GM20431 (cell line): ENCODE measurements at regions not wholly inside any gene's neighbourhood (a gene's known extent, or its start where the extent isn't known, plus 50 kb on each side); places are given as distances from the start of the nearest gene placed in this dataset.

ENCODE experiments used
- in situ Hi-C: fragments of 300-500 bp; cut with MseI, MboI; formaldehyde crosslinking; loops from one replicate; pipeline ENCODE4 v1.15.0; 2020; ENCODE audit warnings: low sequenced_read_pairs; ENCODE audit not compliant: unreplicated experiment

DNA sequence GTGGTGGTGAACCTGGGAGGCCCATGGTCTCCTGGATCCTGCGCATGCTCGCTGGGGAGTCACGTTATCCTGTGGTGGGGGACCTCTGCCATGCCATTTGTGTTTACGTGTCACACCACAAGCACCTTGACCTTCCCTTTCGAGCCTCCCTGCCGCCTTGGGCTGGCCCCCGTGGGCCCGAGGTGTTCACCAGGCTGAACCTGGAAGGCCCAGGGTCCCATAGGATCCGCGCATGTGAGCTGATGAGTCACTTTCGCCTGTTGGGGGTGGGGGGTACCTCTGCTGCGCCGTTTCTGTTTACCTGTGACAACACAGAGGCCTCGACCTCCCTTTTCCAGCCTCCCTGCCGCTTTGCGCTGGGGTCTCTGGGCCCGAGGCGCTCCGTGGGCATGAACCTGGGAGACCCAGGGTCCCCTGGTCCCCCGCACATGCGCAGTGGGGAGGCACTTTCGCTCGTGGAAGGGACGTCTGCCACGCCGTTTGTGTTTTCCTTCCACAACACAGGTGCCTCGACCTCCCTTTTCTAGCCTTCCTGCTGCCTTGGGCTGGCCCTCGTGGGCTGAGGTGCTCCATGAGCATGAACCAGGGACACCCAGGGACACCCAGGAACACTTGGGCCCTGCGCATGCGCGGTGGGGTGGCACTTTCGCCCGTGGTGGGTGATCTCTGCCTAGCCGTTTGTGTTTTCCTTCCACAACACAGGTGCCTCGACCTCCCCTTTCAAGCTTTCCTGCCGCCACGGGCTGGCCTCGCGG, 334.1 kb downstream of the ALG10 start:
- in situ Hi-C loops, result no loop called here

DNA sequence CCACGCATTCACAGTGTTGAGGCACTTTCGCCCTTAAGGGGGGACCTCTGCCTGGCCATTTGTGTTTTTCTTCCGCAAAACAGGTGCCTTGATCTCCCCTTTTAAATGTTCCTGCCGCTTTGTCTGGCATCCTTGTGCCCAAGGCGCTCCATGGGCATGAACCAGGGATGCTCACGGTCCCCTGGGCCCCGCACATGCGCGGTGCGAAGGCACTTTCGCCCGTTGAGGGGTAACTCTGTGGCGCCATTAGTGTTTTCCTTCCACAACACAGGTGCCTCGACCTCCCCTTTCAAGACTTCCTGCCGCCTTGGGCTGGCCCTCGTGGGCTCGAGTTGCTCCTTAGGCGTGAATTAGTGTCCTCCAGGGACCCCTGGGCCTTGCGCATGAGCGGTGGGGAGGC, 335.5 kb downstream of the ALG10 start:
- in situ Hi-C loops, result no loop called here

DNA sequence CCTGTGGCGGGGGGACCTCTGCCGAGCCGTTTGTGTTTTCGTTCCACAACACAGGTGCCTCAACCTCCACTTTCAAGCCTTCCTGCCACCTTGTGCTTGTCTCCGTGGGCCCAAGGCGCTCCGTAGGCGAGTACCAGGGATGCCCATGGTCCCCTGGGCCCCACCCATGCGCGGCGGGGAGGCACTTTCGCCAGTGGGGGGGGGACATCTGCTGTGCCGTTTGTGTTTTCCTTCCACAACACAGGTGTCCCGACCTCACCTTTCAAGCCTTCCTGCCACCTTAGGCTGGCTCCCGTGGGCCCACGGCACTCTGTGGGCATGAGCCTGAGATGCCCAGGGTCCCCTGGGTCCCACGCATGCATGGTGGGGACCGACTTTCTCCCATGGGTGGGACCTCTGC, 335.9 kb downstream of the ALG10 start:
- in situ Hi-C loops, result no loop called here

DNA sequence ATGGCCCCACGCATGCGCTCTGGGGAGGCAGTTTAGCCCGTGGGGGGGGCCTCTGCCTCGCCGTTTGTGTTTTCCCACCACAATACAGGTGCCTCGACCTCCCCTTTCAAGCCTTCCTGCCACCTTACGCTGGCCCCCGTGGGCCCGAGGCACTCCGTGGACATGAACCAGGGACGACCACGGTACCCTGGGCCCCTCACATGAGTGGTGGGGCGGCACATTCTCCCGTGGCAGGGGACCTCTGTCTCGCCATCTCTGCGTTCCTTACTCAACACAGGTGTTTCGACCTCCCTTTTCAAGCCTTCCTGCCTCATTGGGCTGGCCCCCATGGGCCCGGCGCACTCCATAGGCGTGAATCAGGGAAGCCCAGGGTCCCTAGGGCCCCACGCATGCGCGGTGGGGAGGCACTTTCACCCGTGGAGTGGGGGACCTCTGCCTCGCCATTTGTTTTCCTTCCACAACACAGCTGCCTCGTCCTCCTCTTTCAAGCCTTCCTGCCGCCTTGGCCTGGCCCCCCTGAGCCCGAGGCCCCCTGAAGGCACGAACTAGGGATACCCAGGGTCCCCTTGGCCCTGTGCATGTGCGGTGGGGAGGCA, 339.5 kb downstream of the ALG10 start:
- in situ Hi-C loops, result no loop called here

DNA sequence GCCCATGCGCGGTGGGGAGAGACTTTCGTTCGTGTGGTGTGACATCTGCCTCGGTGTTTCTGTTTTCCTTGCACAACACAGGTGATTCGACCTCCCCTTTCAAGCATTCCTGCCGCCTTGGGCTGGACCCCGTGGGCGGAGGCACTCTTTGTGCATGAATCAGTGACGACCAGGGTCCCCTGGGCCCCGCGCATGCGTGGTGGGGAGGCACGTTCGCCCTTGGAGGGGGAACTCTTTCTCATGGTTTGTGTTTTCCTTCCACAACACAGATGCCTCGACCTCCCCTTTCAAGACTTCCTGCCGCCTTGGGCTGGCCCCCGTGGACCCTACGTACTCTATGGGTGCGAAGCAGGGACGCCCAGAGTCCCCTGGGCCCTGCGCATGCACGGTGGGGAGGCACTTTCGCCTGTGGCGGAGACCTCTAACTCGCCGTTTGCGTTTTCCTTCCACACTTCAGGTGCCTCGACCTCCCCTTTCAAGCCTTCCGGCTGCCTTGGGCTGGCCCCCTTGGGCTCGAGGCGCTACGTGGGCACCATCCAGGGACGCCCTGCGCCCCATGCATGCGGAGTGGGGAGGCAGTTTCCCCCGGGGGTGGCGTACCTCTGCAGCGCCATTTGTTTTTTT, 340.9 kb downstream of the ALG10 start:
- in situ Hi-C loops, result no loop called here

DNA sequence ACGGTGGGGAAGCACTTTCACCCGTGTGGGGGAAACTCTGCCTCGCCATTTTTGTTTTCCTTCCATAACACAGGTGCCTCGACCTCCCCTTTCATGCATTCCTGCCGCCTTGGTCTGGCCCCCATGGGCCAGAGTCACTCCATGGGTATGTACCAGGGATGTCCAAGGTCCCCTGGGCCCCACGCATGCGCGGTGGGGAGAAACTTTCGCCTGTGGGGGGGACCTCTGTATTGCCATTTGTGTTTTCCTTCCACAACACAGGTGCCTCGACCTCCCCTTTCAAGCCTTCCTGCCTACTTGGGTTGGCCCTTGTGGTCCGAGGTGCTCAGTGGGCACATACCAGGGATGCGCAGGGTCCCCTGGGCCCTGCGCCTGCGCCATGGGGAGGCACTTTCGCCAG, 345.8 kb downstream of the ALG10 start:
- in situ Hi-C loops, result no loop called here

DNA sequence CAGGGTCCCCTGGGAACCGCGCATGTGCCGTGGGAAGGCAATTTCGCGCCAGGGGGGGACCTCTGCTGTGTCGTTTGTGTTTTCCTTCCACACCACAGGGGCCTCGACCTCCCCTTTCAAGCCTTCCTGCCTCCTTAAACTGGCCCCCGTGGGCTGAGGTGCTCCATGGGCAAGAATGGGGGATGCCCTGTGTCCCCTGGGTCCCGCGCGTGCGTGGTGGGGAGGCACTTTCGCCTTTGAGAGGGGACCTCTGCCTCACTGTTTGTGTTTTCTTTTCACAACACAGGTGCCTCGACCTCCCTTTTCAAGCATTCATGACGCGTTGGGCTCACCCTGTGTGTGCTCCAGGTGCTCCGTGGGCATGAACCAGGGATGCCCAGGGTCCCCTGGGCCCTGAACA, 348.8 kb downstream of the ALG10 start:
- in situ Hi-C loops, result no loop called here

DNA sequence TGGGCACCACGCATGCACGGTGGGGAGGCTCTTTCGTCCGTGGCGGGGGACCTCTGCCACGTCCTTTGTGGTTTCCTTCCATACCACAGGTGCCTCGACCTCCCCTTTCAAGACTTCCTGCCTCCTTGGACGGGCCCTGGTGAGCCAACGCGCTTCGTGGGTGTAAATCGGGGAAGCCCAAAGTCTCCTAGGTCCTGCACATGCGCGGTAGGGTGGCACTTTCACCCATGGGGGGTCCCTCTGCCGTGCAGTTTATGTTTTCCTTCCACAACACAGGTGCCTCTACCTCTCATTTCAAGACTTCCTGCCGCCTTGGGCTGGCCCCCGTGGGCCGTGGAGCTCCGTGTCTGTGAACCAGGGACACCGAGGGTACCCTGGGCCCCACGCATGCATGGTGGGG, 349.7 kb downstream of the ALG10 start:
- in situ Hi-C loops, result no loop called here

DNA sequence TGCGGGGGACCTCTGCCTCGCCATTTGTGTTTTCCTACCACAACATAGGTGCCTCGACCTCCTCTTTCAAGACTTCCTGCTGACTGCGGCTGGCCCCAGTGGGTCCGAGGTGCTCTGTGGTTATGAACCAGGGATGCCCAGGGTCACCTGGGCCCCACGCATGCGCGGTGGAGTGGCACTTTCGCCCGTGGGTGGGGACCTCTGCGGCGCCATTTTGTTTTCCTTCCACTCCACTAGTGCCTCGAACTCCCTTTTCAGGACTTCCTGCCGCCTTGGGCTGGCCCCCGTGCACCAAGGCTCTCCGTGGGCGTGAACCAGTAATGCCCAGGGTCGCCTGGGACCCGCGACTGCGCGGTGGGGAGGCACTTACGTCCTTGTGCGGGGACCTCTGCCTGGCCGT, 351.6 kb downstream of the ALG10 start:
- in situ Hi-C loops, result no loop called here

DNA sequence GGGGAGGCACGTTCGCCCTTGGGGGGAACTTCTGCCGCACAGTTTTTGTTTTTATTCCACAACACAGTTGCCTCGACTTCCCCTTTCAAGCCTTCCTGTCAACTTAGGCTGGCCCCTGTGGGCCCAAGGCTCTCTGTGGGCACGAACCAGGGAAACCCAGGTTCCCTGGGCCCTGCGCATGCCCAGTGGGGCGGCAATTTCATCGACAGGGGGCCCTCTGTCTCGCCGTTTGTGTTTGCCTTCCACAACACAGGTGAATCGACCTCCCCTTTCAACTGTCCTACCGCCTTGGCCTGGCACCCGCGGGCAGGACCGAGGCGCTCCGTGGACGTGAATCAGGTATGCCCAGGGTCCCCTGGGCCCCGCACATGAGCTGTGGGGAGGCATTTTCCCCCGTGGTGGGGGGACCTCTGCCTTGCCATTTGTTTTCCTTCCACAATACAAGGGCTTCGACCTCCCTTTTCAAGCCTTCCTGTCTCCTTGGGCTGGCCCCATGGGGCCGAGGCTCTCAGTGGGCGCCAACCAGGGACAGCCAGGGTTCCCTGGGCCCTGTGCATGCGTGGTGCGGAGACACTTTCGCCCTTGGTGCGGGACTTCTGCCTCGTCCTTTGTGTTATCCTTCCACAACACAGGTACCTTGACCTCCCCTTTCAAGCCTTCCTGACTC, 354.0 kb downstream of the ALG10 start:
- in situ Hi-C loops, result no loop called here

DNA sequence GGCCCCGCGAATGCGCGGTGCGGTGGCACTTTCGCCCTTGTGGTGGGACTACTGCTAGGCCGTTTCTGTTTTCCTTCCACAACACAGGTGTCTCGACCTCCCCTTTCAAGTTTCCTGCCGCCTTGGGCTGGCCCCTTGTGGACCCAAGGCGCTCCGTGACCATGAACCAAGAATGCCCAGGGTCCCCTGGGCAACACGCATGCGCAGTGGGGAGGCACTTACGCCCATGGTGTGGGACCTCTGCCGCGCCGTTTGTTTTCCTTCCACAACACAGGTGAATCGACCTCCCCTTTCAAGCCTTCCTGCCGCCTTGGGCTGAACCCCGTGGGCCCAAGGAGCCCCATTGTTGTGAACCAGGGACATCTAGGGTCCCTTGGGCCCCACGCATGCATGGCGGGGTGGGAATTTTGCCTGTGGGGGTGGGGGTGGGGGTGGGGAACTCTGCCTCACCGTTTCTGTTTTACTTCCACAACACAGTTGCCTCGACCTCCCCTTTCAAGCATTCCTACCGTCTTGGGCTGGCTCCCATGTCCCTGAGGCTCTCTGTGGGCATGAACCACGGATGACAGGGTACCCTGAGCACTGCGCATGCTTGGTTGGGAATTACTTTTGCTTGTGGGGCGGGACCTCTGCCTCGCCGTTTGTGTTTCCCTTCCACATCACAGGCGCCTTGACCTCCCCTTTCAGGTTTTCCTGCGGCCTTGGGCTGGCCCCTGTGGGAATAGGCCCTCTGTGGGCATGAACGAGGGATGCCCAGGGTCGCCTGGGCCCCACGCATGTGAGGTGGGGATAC, 355.1 kb downstream of the ALG10 start:
- in situ Hi-C loops, result no loop called here

DNA sequence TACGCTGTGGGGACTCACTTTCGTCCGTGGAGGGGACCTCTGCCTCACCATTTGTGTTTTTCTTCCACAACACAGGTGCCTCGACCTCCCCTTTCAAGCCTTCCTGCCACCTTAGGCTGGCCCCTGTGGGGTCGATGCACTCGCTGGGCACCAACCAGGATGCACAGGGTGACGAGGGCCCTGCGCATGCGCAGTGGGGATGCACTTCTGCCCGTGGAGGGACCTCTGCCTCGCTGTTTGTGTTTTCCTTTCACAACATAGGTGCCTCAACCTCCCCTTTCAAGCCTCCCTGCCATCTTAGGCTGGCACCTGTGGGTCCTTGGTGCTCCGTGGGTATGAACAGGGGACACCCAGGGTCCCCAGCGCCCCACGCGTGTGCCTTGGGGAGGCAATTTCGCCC, 356.8 kb downstream of the ALG10 start:
- in situ Hi-C loops, result no loop called here

DNA sequence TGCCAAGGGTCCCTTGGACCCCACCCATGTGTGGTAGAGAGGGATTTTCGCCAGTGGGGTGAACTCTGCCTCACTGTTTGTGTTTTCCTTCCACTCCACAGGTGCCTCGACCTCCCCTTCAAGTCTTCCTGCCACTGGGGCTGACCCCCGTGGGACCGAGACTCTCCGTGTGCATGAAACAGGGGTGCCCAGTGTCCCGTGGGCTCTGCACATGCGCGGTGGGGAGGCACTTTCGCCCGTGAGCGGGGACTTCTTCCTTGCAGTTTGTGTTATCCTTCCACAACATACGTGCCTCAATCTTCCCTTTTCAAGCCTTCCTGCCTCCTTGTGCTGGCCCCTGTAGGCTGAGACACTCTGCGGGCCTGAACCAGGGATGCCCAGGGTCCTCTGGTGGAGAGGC, 362.4 kb downstream of the ALG10 start:
- in situ Hi-C loops, result no loop called here

DNA sequence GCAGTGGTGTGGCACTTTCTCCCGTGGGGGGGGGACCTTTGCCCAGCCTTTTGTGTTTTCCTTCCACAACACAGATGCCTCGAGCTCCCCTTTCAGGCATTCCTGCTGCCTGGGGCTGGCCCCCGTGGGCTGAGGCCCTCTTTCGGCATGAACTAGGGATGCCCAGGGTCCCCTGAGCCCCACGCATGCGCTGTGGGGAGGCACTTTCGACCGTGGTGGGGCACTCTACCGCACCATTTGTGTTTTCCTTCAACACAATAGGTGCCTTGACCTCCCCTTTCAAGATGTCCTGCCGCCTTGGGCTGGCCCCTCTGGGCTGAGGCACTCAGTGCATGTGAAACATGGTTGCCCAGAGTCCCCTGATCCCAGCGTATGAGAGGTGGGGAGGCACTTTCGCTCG, 363.7 kb downstream of the ALG10 start:
- in situ Hi-C loops, result no loop called here

DNA sequence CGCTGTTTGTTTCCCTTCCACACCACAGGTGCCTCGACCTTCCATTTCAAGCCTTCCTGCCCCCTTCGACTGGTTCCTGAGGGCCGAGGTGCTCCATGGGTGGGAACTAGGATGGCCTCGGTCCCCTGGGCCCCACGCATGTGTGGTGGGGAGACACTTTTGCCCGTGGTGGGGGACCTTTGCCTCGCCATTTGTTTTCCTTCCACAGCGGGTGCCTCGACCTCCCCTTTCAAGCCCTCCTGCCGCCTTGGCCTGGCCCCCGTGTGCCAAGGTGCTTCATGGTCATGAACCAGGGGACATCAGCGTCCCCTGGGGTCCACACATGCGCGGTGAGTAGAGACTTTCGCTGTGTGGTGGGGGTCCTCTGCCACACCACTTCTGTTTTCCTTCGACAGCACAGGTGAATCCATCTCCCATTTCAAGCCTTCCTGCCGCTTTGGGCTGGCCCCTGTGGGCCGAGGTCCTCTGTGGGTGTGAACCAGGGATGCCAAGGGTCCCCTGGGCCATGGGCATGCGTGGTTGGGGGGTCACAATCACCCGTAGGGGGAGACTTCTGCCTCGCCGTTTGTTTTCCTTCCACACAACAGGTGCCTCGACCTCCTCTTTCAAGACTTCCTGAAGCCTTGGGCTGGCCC, 364.4 kb downstream of the ALG10 start:
- in situ Hi-C loops, result no loop called here

DNA sequence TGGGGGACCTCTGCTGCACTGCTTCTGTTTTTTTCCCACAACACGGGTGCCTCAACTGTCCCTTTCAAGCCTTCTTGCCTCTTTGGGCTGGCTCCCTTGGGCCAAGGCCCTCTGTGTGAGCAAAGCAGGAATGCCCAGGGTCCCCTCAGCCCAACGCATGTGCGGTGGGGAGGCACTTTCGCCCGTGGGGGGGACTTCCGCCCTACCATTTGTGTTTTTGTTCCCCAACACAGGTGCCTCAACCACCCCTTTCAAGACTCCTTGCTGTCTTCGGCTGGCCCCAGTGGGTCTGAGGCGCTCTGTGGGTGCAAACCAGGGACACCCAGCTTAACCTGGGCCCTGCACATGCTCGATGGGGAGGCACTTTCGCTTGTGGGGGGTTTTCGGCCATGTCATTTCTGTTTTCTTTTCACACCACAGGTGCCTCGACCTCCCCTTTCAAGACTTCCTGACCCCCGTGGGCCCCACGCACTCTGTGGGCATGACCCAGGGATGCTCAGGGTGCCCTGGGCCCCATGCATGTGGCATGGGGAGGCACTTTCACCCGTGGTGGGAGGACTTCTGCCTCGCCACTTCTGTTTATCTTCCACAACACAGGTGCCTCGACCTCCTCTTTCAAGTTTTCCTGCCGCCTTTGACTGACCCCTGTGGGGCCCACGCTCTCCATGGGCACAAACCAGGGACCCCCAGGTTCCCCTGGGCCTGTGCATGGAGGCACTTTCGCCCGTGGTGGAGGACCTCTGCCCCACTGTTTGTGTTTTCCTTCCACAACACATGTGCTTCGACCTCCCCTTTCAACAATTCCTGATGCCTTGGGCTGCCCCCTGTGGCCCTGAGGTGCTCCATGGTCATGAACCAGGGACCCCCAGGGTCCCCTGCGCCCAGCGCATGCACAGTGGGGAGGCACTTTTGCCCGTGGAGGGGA, 365.7 kb downstream of the ALG10 start:
- in situ Hi-C loops, result no loop called here

DNA sequence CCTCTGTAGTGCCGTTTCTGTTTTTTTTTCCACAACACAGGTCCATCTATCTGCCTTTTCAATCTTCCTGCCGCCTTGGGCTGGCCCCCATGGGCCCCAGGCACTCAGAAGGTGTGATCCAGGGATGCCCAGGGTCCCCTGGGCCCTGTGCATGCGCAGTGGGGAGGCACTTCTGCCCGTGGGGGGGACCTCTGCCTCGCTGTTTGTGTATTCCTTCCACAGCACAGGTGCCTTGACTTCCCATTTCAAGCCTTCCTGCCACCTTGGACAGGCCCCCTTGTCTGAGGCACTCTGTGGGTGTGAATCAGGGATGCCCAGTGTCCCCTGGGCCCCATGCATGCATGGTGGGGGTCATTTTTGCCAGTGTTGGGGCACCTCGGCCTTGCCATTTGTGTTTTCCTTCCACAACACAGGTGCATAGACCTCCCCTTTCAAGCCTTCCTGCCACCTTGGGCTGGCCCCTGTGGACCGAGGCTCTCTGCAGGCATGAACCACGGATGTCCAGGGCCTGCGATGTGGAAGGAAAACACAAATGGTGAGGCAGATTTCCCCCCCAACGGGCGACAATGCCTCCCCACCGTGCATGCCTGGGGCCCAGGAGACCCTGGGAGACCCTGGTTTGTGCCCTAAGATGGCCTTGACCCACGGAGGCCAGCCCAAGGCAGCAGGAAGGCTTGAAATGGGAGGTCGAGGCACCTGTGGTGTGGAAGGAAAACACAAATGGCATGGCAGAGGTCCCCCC, 366.5 kb downstream of the ALG10 start:
- in situ Hi-C loops, result no loop called here
